ENCODE measurements at regions not wholly inside any gene's neighbourhood (a gene's known extent, or its start where the extent isn't known, plus 50 kb on each side); places are given as distances from the start of the nearest gene placed in this dataset.
"Not testable (repeated sequence)": the region's sequence is repeated elsewhere in the genome, so short reads cannot be mapped to it uniquely, and the experiment has no call there.

DNA sequence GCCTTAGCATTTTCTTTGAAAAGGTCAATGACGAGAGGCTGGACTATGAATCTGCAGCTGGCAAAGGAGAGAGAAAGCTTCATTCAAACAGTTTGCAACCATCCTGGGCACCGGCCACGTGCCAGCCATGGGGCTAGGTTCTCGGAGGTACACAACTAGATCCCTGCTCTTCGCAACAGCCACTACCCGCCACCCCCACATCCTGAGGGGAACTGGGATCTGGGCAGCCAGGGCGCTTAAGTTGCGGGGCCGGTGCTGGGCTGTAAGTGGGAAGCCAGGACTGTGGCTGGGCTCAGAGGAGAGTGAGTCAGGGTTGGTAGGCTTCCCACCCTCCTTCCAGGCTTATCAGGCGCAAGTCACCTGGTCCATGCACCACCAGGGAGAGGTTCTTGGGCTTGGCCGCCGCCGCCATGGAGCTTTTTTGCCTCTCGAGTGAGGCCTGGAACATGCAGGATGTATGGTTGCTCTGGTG, 95.0 kb upstream of the TERB2 start:
- H3K4me3 ChIP-seq (ENCODE audit: low read depth, low read length) = no peak overlapping the region
- no peak for DNase-seq (ENCODE audit: low read depth)
- TF ChIP-seq, protein P1, sequence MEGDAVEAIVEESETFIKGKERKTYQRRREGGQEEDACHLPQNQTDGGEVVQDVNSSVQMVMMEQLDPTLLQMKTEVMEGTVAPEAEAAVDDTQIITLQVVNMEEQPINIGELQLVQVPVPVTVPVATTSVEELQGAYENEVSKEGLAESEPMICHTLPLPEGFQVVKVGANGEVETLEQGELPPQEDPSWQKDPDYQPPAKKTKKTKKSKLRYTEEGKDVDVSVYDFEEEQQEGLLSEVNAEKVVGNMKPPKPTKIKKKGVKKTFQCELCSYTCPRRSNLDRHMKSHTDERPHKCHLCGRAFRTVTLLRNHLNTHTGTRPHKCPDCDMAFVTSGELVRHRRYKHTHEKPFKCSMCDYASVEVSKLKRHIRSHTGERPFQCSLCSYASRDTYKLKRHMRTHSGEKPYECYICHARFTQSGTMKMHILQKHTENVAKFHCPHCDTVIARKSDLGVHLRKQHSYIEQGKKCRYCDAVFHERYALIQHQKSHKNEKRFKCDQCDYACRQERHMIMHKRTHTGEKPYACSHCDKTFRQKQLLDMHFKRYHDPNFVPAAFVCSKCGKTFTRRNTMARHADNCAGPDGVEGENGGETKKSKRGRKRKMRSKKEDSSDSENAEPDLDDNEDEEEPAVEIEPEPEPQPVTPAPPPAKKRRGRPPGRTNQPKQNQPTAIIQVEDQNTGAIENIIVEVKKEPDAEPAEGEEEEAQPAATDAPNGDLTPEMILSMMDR (IDR thresholded peaks at IDR 0.05; ENCODE audit: insufficient read depth, low read depth, low read length) = no peak

- H3K4me3 ChIP-seq (ENCODE audit: low read depth, low read length) = no peak overlapping the region
- DNase-seq (ENCODE audit: low read depth) = no peak
- TF ChIP-seq, protein P1 (IDR thresholded peaks at IDR 0.05; ENCODE audit: insufficient read depth, low read depth, low read length) = no peak
These were observed 94.6 kb upstream of the TERB2 start for GRCh38 chr15:44861917-44862316.

DNA sequence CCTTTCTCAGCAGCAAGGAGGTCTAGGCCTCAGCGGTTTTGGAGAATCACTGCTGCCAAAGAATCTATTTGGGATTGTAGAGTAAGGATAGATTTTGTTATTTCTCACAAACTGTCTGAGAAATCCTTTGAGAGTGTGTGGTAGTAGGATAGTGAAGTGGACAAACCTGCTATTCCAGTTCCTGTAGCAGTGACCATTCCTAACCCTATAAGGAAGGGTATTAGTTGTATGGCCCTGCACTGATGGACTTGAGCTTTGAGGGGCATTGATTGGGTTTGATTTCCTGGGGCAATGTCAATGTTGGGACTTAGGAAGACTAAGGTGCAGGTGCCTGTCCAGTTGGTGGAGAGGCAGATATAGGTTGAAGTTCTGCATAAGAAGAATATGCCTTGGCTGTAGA, 93.6 kb upstream of the TERB2 start:
- H3K4me3 ChIP-seq (ENCODE audit: low read depth, low read length); DNase-seq (ENCODE audit: low read depth): not testable (repeated sequence)

- not testable (repeated sequence) for H3K4me3 ChIP-seq (ENCODE audit: low read depth, low read length); DNase-seq (ENCODE audit: low read depth)
These were observed 88.4 kb upstream of the TERB2 start for GRCh38 chr15:44868100-44868499.

DNA sequence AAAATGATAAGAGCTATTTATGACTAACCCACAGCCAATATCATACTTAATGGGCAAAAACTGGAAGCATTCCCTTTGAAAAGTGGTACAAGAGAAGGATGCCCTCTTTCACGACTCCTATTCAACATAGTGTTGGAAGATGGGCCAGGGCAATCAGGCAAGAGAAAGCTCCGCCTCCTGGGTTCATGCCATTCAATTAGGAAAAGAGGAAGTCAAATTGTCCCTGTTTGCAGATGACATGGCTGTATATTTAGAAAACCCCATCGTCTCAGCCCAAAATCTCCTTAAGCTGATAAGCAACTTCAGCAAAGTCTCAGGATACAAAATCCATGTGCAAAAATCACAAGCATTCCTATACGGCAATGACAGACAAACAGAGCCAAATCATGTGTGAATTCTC, 86.4 kb upstream of the TERB2 start:
- H3K4me3 ChIP-seq (ENCODE audit: low read depth, low read length); DNase-seq (ENCODE audit: low read depth): not testable (repeated sequence)

- DNase-seq (ENCODE audit: low read depth) = no peak
- no peak overlapping the region for H3K4me3 ChIP-seq (ENCODE audit: low read depth, low read length)
- TF ChIP-seq, protein P1 (IDR thresholded peaks at IDR 0.05; ENCODE audit: insufficient read depth, low read depth, low read length) = no peak
These were observed 83.4 kb upstream of the TERB2 start for GRCh38 chr15:44873103-44873502.

DNA sequence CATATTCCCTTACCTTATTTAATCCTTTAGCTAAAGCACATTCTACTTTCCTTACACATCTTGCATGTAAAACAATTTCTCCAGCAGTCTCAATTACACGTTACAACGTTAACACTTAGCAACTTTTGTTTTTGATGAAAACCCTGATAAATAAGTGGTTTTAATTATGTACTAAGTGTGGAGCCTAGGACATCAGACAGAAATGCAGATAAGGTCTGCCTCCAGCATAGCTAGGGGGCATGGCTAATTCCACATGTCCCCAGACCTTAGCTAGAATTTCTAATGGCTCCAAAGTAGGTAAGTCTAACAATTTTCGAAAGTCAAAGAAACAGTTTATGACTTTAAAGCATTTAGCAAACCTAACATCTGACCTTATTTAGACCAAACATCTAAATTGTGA, 77.4 kb upstream of the TERB2 start:
- no peak overlapping the region for H3K4me3 ChIP-seq (ENCODE audit: low read depth, low read length)
- peak; percentile 13 for DNase-seq (ENCODE audit: low read depth)
- TF ChIP-seq, protein P1 (IDR thresholded peaks at IDR 0.05; ENCODE audit: insufficient read depth, low read depth, low read length) = no peak

DNA sequence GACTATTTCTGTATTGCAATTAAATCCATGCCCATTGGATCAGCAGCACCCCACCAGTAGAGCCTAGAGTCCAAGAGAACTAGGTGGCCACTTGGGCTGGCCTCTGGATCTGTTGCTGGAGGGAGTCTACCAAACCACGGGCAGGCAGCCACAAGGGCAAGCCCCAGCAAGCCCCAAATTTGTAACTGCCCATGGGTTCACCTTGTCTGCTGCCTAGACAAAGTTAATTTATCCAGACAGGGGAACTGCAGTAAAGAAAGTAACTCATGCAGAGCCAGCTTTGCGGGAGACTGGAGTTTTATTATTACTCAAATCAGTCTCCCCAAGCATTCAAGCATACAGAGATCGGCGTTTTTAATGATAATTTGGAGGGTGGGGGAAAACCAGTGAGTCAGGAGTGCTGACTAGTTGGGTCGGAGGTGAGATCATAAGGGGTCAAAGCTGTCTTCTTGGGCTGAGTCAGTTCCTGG, 74.0 kb upstream of the TERB2 start:
- no peak overlapping the region for H3K4me3 ChIP-seq (ENCODE audit: low read depth, low read length)
- TF ChIP-seq, protein P1 (IDR thresholded peaks at IDR 0.05; ENCODE audit: insufficient read depth, low read depth, low read length) = no peak
- DNase-seq (ENCODE audit: low read depth) = peak; percentile 2

Measured in fibroblast of villous mesenchyme (primary cell).